H1 (cell line): ENCODE measurements at regions not wholly inside any gene's neighbourhood (a gene's known extent, or its start where the extent isn't known, plus 50 kb on each side); places are given as distances from the start of the nearest gene placed in this dataset.

Experiments used
- CTCF ChIA-PET: fragments of 300-600 bp; sonication (Branson Sonifier 250); formaldehyde crosslinking; loops from one replicate; lab custom pipeline; 2021; ENCODE audit not compliant: partially characterized antibody; lab: Charles Lee
- POLR2A ChIA-PET: fragments of 300-600 bp; sonication (Branson Sonifier 250); formaldehyde crosslinking; loops from one replicate; lab custom pipeline; 2021; ENCODE audit warnings: inconsistent platforms; ENCODE audit not compliant: partially characterized antibody; lab: Charles Lee
- DNase-seq, 2 experiments: peaks; one replicate each; pipeline versions ENCODE4 v3.0.0 to v3.0.0-alpha.2; 2010 to 2022; ENCODE audit warnings: low spot score in 2 of 2, low read depth in 1 of 2, mixed read lengths in 1 of 2
- FAIRE-seq: peaks from 2 replicates; lab custom pipeline; 2011; peaks lifted over from hg19 to GRCh38; lab: Jason Lieb, UNC
- H2AFZ ChIP-seq: 2 replicates; pipeline ENCODE4 v1.8.1; 2012; ENCODE audit warnings: low read length, inconsistent platforms
- H2AK5ac ChIP-seq: 2 replicates; pipeline ENCODE4 v1.6.1; 2013; ENCODE audit warnings: low read depth, low read length
- H2BK120ac ChIP-seq: replicated peaks from 2 replicates; pipeline ENCODE3; 2013; ENCODE audit warnings: low read depth, low read length, inconsistent platforms
- H2BK12ac ChIP-seq: 2 replicates; pipeline ENCODE4 v1.6.1; 2013; ENCODE audit warnings: low read depth, low read length
- H2BK15ac ChIP-seq: 2 replicates; pipeline ENCODE4 v1.6.1; 2013; ENCODE audit warnings: low read length
- H2BK20ac ChIP-seq: 2 replicates; pipeline ENCODE4 v1.6.1; 2013; ENCODE audit warnings: low read length
- H2BK5ac ChIP-seq: 2 replicates; pipeline ENCODE4 v1.6.1; 2013; ENCODE audit warnings: low read depth, low read length
- H3K14ac ChIP-seq: 2 replicates; pipeline ENCODE4 v1.6.1; 2013; ENCODE audit warnings: inconsistent platforms; ENCODE audit not compliant: insufficient read length
- H3K18ac ChIP-seq: 2 replicates; pipeline ENCODE4 v1.6.1; 2013; ENCODE audit warnings: low read length; ENCODE audit errors: extremely low read depth
- H3K23ac ChIP-seq: 2 replicates; pipeline ENCODE4 v1.6.1; 2013; ENCODE audit warnings: inconsistent platforms; ENCODE audit not compliant: insufficient read length
- H3K23me2 ChIP-seq: 2 replicates; pipeline ENCODE4 v1.6.1; 2013; ENCODE audit warnings: low read depth, low read length
- H3K27ac ChIP-seq: 2 replicates; pipeline ENCODE4 v1.6.1; 2011; ENCODE audit warnings: low read depth, low read length, inconsistent platforms
- H3K27me3 ChIP-seq, 4 experiments: replicated peaks in 1 of 4; 1 replicate in 1 of 4; 2 replicates in 3 of 4; pipeline versions ENCODE4 v1.6.1 to v1.8.1; 2011 to 2013; ENCODE audit warnings: low read length in 3 of 4, mild to moderate bottlenecking in 3 of 4, inconsistent platforms in 2 of 4, mixed read lengths in 2 of 4, moderate library complexity in 1 of 4; ENCODE audit not compliant: control insufficient read depth in 3 of 4, insufficient read depth in 3 of 4; ENCODE audit errors: extremely low read depth in 1 of 4
- H3K36me3 ChIP-seq, 4 experiments: 2 replicates each; pipeline versions ENCODE4 v1.6.1 to v1.8.1; 2011 to 2013; ENCODE audit warnings: mild to moderate bottlenecking in 4 of 4, low read length in 3 of 4, moderate library complexity in 2 of 4, control low read depth in 1 of 4, inconsistent platforms in 1 of 4; ENCODE audit not compliant: insufficient read depth in 4 of 4, control insufficient read depth in 2 of 4
- H3K4ac ChIP-seq: replicated peaks from 2 replicates; pipeline ENCODE3; 2013; ENCODE audit warnings: low read length, low read depth, mixed read lengths, inconsistent platforms; ENCODE audit not compliant: insufficient read length
- H3K4me1 ChIP-seq, 4 experiments: replicated peaks in 1 of 4; 1 replicate in 1 of 4; 2 replicates in 3 of 4; pipeline versions ENCODE4 v1.6.1 to v1.8.1; 2011 to 2013; ENCODE audit warnings: low read length in 3 of 4, inconsistent platforms in 2 of 4, mixed read lengths in 1 of 4; ENCODE audit not compliant: insufficient read depth in 4 of 4, control insufficient read depth in 3 of 4
- H3K4me2 ChIP-seq, 2 experiments: 2 replicates each; pipeline versions ENCODE4 v1.6.1 to v1.8.1; 2011 to 2013; ENCODE audit warnings: low read depth in 2 of 2, low read length in 2 of 2, control low read depth in 1 of 2, inconsistent platforms in 1 of 2, mild to moderate bottlenecking in 1 of 2; ENCODE audit not compliant: insufficient read depth in 1 of 2
- H3K4me3 ChIP-seq, 4 experiments: fragments of 200-600, 300-600 bp in 1 of 4; sonication (generic), shearing (Covaris generic), sonication (Bioruptor Twin) in 1 of 4; 2 replicates each; pipeline versions ENCODE4 v1.5.1 to v1.8.1; 2011 to 2016; ENCODE audit warnings: low read length in 4 of 4, low read depth in 3 of 4, control low read depth in 2 of 4, inconsistent platforms in 2 of 4, mild to moderate bottlenecking in 2 of 4, mixed read lengths in 1 of 4, moderate library complexity in 1 of 4; ENCODE audit not compliant: insufficient read depth in 2 of 4; ENCODE audit errors: extremely low read depth in 1 of 4
- H3K56ac ChIP-seq: replicated peaks from 2 replicates; pipeline ENCODE3; 2013; ENCODE audit warnings: low read depth, mild to moderate bottlenecking, mixed read lengths, low read length, inconsistent platforms; ENCODE audit not compliant: insufficient read length
- H3K79me1 ChIP-seq: 2 replicates; pipeline ENCODE4 v1.6.1; 2013; ENCODE audit warnings: low read depth, low read length, control low read depth
- H3K79me2 ChIP-seq, 2 experiments: 2 replicates each; pipeline versions ENCODE4 v1.6.1 to v1.8.1; 2012 to 2013; ENCODE audit warnings: low read length in 2 of 2, mild to moderate bottlenecking in 2 of 2, inconsistent platforms in 1 of 2; ENCODE audit not compliant: insufficient read depth in 2 of 2, control insufficient read depth in 1 of 2
- H3K9ac ChIP-seq, 4 experiments: replicated peaks in 1 of 4; 1 replicate in 1 of 4; 2 replicates in 3 of 4; pipeline versions ENCODE4 v1.6.1 to v1.8.1; 2011 to 2013; ENCODE audit warnings: low read depth in 3 of 4, low read length in 3 of 4, control low read depth in 2 of 4, mild to moderate bottlenecking in 2 of 4, moderate library complexity in 2 of 4, inconsistent platforms in 1 of 4; ENCODE audit errors: extremely low read depth in 1 of 4
- H3K9me3 ChIP-seq, 2 experiments: 2 replicates each; pipeline versions ENCODE4 v1.6.1 to v1.8.1; 2012 to 2013; ENCODE audit warnings: mild to moderate bottlenecking in 2 of 2, moderate library complexity in 2 of 2, control low read depth in 1 of 2, inconsistent platforms in 1 of 2, low read depth in 1 of 2, low read length in 1 of 2, mixed read lengths in 1 of 2; ENCODE audit not compliant: insufficient read depth in 2 of 2
- H4K20me1 ChIP-seq, 2 experiments: replicated peaks in 1 of 2; 2 replicates each; pipeline versions ENCODE3 to v1.8.1; 2011 to 2013; ENCODE audit warnings: inconsistent platforms in 2 of 2, low read length in 2 of 2, mild to moderate bottlenecking in 1 of 2; ENCODE audit not compliant: insufficient read depth in 2 of 2, control insufficient read depth in 1 of 2
- H4K5ac ChIP-seq: 2 replicates; pipeline ENCODE4 v1.6.1; 2013; ENCODE audit warnings: low read length, low read depth, mixed read lengths, inconsistent platforms; ENCODE audit not compliant: insufficient read length
- H4K8ac ChIP-seq: 2 replicates; pipeline ENCODE4 v1.8.0; 2013; ENCODE audit warnings: mild to moderate bottlenecking, moderate library complexity, low read length, inconsistent platforms; ENCODE audit not compliant: insufficient read depth; ENCODE audit errors: extremely low read depth
- H4K91ac ChIP-seq: replicated peaks from 2 replicates; pipeline ENCODE3; 2013; ENCODE audit warnings: low read length, mixed read lengths, inconsistent platforms; ENCODE audit not compliant: insufficient read length
- CHD1 ChIP-seq: IDR thresholded peaks from 2 replicates; pipeline ENCODE4 v1.6.1; 2012; ENCODE audit warnings: low read depth, low read length, improper control_type of control experiment
- FOSL1 ChIP-seq: IDR thresholded peaks from 2 replicates; pipeline ENCODE4 v1.6.1; 2011; ENCODE audit warnings: mild to moderate bottlenecking, low read depth, low read length, moderate library complexity; ENCODE audit not compliant: insufficient read depth
- GABPA ChIP-seq: IDR thresholded peaks from 2 replicates; pipeline ENCODE4 v1.6.1; 2011; ENCODE audit warnings: mild to moderate bottlenecking, low read length, moderate library complexity, borderline replicate concordance; ENCODE audit not compliant: insufficient read depth
- KDM4A ChIP-seq: IDR thresholded peaks from one replicate; pipeline ENCODE4 v1.7.1; 2012; ENCODE audit warnings: low read depth, mild to moderate bottlenecking, moderate library complexity, low read length, inconsistent platforms; ENCODE audit not compliant: severe bottlenecking
- KDM5A ChIP-seq: fragments of 200-600 bp; IDR thresholded peaks from 2 replicates; pipeline ENCODE4 v1.7.1; 2012; ENCODE audit warnings: mild to moderate bottlenecking, low read length, inconsistent platforms, mixed read lengths
- POU5F1 ChIP-seq: IDR thresholded peaks from 2 replicates; pipeline ENCODE4 v1.6.1; 2011; ENCODE audit warnings: low read depth, mild to moderate bottlenecking, low read length, moderate library complexity
- RXRA ChIP-seq: IDR thresholded peaks from 2 replicates; pipeline ENCODE4 v1.6.1; 2011; ENCODE audit warnings: low read depth, mild to moderate bottlenecking, low read length, moderate library complexity; ENCODE audit not compliant: insufficient read depth
- TAF1 ChIP-seq: IDR thresholded peaks from 2 replicates; pipeline ENCODE4 v1.6.1; 2011; ENCODE audit warnings: mild to moderate bottlenecking, low read depth, low read length
- TAF7 ChIP-seq: optimal IDR thresholded peaks from 2 replicates; pipeline ENCODE3; 2011; ENCODE audit warnings: low read depth, mild to moderate bottlenecking, inconsistent platforms, low read length, moderate library complexity, borderline replicate concordance
- TCF12 ChIP-seq: IDR thresholded peaks from 2 replicates; pipeline ENCODE4 v1.6.1; 2011; ENCODE audit warnings: low read depth, mild to moderate bottlenecking, low read length
- TEAD4 ChIP-seq: IDR thresholded peaks from 2 replicates; pipeline ENCODE4 v1.6.1; 2012; ENCODE audit warnings: low read depth, low read length, inconsistent platforms, mixed read lengths
- ZNF274 ChIP-seq: IDR thresholded peaks from 2 replicates; pipeline ENCODE4 v1.7.0; 2012; ENCODE audit warnings: low read length, borderline replicate concordance; ENCODE audit errors: extremely low read depth
- WGBS, 2 experiments: shearing (Covaris generic) in 1 of 2; methylation state at CpG; one replicate each; pipeline versions ENCODE4 v1.1.6 to v1.1.7; 2013 to 2015; ENCODE audit warnings: low lambda C conversion rate in 2 of 2, mixed read lengths in 2 of 2, inconsistent platforms in 1 of 2, low coverage in 1 of 2, missing lambda C conversion rate in 1 of 2; ENCODE audit not compliant: insufficient replicate concordance in 2 of 2, insufficient coverage in 1 of 2, insufficient read length in 1 of 2; ENCODE audit errors: extremely low coverage in 1 of 2, missing lambda C conversion rate in 1 of 2; 5-methylcytosine and 5-hydroxymethylcytosine counted together
- TF ChIP-seq, protein P1 (sequence below), 3 experiments: IDR thresholded peaks; 1 replicate in 2 of 3; 2 replicates in 1 of 3; pipeline versions ENCODE4 v1.5.1 to v1.6.1; 2011; ENCODE audit warnings: low read length in 3 of 3, mild to moderate bottlenecking in 3 of 3, inconsistent platforms in 2 of 3, low read depth in 1 of 3, moderate library complexity in 1 of 3; ENCODE audit not compliant: insufficient read depth in 1 of 3; ENCODE audit errors: control extremely low read depth in 1 of 3

DNA sequence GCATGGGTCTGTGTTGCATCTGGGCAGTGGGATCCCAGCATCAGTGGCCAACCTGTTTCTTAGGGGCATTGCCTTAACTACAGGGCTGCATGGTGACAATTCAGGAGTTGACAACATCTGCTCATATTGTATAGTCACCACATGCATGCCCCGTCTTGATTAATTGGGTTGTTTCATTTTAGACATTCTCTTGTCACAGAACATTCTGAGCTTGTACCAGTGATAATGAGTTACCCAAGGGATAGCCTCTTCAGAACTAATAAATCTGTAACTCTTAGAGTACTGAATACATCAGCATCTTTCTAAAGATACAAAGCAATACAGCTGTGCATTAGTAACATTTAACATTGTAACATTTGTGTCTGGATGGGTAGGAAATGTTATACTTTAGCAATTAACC lies 426.5 kb upstream of the CD180 start:
- Histone ChIP-seq H3K4me1 (no peaks in the 10 kb centered on the region; a peak in 1 of 7 replicates), H2BK120ac (no peak overlapping the region), H3K14ac (no peak overlapping the region), H2AFZ (no peak overlapping the region), H3K79me2 (no peaks in the 10 kb centered on the region), H3K23me2 (no peaks in the 10 kb centered on the region), H4K20me1 (no peaks in the 10 kb centered on the region), H4K91ac (no peak overlapping the region), H3K9me3 (no peaks in the 10 kb centered on the region), H3K23ac (no peak overlapping the region), H2BK5ac (no peak overlapping the region), H2BK20ac (no peak overlapping the region), H3K4me3 (no peak overlapping the region), H4K8ac (no peak overlapping the region), H3K18ac (no peak overlapping the region), H2BK12ac (no peak overlapping the region), H3K27me3 (no peaks in the 10 kb centered on the region), H2AK5ac (no peak overlapping the region), H3K56ac (no peak overlapping the region), H2BK15ac (no peak overlapping the region), H3K27ac (no peak overlapping the region), H4K5ac (no peak overlapping the region), H3K79me1 (no peaks in the 10 kb centered on the region), H3K4ac (no peak overlapping the region), H3K36me3 (no peaks in the 10 kb centered on the region), H3K9ac (no peak overlapping the region), H3K4me2 (no peak overlapping the region)
- CTCF ChIA-PET: interaction anchor here (1.5 kb wide), 1 partner anchor 11 kb away, joined by 3 read pairs; no protein-coding TSS in a partner anchor
- 94% methylated on average over 1 of the region's 1 CpG; no CpG with 5 or more reads in 1 of the 2 experiments for WGBS, 2 experiments
- no peak for FAIRE-seq
- no peak for DNase-seq
- POLR2A ChIA-PET: no interaction called here
- TF ChIP-seq TAF1: no peak
- TF ChIP-seq FOSL1: no peak
- TF ChIP-seq, protein P1, sequence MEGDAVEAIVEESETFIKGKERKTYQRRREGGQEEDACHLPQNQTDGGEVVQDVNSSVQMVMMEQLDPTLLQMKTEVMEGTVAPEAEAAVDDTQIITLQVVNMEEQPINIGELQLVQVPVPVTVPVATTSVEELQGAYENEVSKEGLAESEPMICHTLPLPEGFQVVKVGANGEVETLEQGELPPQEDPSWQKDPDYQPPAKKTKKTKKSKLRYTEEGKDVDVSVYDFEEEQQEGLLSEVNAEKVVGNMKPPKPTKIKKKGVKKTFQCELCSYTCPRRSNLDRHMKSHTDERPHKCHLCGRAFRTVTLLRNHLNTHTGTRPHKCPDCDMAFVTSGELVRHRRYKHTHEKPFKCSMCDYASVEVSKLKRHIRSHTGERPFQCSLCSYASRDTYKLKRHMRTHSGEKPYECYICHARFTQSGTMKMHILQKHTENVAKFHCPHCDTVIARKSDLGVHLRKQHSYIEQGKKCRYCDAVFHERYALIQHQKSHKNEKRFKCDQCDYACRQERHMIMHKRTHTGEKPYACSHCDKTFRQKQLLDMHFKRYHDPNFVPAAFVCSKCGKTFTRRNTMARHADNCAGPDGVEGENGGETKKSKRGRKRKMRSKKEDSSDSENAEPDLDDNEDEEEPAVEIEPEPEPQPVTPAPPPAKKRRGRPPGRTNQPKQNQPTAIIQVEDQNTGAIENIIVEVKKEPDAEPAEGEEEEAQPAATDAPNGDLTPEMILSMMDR (IDR thresholded peaks at IDR 0.05; ENCODE audit: control extremely low read depth in 1 of 3, insufficient read depth in 1 of 3, low read depth in 1 of 3, low read length in 3 of 3): no peak
- no peak for TF ChIP-seq TEAD4
- no peak for TF ChIP-seq TAF7
- no peak for TF ChIP-seq KDM5A
- TF ChIP-seq KDM4A: no peak
- TF ChIP-seq TCF12: no peak
- no peak for TF ChIP-seq CHD1
- no peak for TF ChIP-seq RXRA
- no peak for TF ChIP-seq ZNF274
- no peak for TF ChIP-seq GABPA
- no peak for TF ChIP-seq POU5F1
